Endothelial cell of umbilical vein (primary cell): ENCODE measurements at regions not wholly inside any gene's neighbourhood (a gene's known extent, or its start where the extent isn't known, plus 50 kb on each side); places are given as distances from the start of the nearest gene placed in this dataset.

Experiments
- BruUV-seq: library from RNA; stranded (reverse); fragments of 400-500 nt; replicated peaks from 2 replicates; lab custom pipeline; 2021; lab: Mats Ljungman, UMichigan
- CTCF ChIA-PET: fragments of 300-600, 350-600 bp; sonication (Branson Sonifier 250); formaldehyde crosslinking; loops from one replicate; lab custom pipeline; 2021; ENCODE audit warnings: antibody characterized with exemption, inconsistent platforms; lab: Charles Lee
- POLR2A ChIA-PET: fragments of 300-600, 350-600 bp; sonication (Branson Sonifier 250); formaldehyde crosslinking; loops from one replicate; lab custom pipeline; 2021; ENCODE audit warnings: antibody characterized with exemption, inconsistent platforms; lab: Charles Lee
- DNase-seq: peaks from one replicate; pipeline ENCODE4 v3.0.0-alpha.2; 2011; ENCODE audit warnings: low read depth, low spot score
- FAIRE-seq: peaks from 2 replicates; lab custom pipeline; 2011; peaks lifted over from hg19 to GRCh38; lab: Jason Lieb, UNC
- H2AFZ ChIP-seq: 2 replicates; pipeline ENCODE4 v1.6.0; 2012; ENCODE audit warnings: low read depth, low read length, control low read depth, inconsistent platforms
- H3K27ac ChIP-seq: 2 replicates; pipeline ENCODE4 v1.5.1; 2011; ENCODE audit warnings: low read depth, mild to moderate bottlenecking, control low read depth, low read length, moderate library complexity; ENCODE audit not compliant: insufficient read depth
- H3K27me3 ChIP-seq, 2 experiments: 2 replicates each; pipeline versions ENCODE4 v1.6.0 to v1.6.1; 2011; ENCODE audit warnings: low read length in 2 of 2, mixed read lengths in 1 of 2; ENCODE audit not compliant: control insufficient read depth in 2 of 2, insufficient read depth in 2 of 2
- H3K36me3 ChIP-seq, 2 experiments: 2 replicates in 1 of 2; 3 replicates in 1 of 2; pipeline ENCODE4 v1.5.1; 2011; ENCODE audit warnings: low read length in 2 of 2, mild to moderate bottlenecking in 1 of 2, moderate library complexity in 1 of 2; ENCODE audit not compliant: control insufficient read depth in 2 of 2, insufficient read depth in 2 of 2; ENCODE audit errors: extremely low read depth in 1 of 2
- H3K4me1 ChIP-seq: 3 replicates; pipeline ENCODE4 v1.5.1; 2011; ENCODE audit warnings: mild to moderate bottlenecking, low read length; ENCODE audit not compliant: control insufficient read depth, insufficient read depth; ENCODE audit errors: extremely low read depth
- H3K4me2 ChIP-seq: 2 replicates; pipeline ENCODE4 v1.6.1; 2011; ENCODE audit warnings: low read length, control low read depth, mixed read lengths; ENCODE audit not compliant: insufficient read depth
- H3K4me3 ChIP-seq, 3 experiments: fragments of 200-600 bp in 1 of 3; sonication (generic), shearing (Covaris generic) in 1 of 3; replicated peaks in 1 of 3; 2 replicates each; pipeline ENCODE4 v1.5.1; 2011 to 2016; ENCODE audit warnings: control low read depth in 3 of 3, low read length in 3 of 3, mild to moderate bottlenecking in 2 of 3, inconsistent platforms in 1 of 3, low read depth in 1 of 3, moderate library complexity in 1 of 3; ENCODE audit not compliant: insufficient read depth in 1 of 3
- H3K79me2 ChIP-seq: 2 replicates; pipeline ENCODE4 v1.6.0; 2012; ENCODE audit warnings: low read length, inconsistent platforms; ENCODE audit not compliant: control insufficient read depth, insufficient read depth
- H3K9ac ChIP-seq: replicated peaks from 2 replicates; pipeline ENCODE3; 2011; ENCODE audit warnings: low read length, control low read depth; ENCODE audit not compliant: insufficient read depth; ENCODE audit errors: extremely low read depth
- H3K9me1 ChIP-seq: replicated peaks from 3 replicates; pipeline ENCODE4 v1.6.0; 2011; ENCODE audit warnings: mild to moderate bottlenecking, low read length; ENCODE audit not compliant: control insufficient read depth, insufficient read depth; ENCODE audit errors: extremely low read depth
- H3K9me3 ChIP-seq: replicated peaks from 2 replicates; pipeline ENCODE4 v1.5.1; 2012; ENCODE audit warnings: low read length, inconsistent platforms; ENCODE audit not compliant: control insufficient read depth, insufficient read depth
- H4K20me1 ChIP-seq: replicated peaks from 2 replicates; pipeline ENCODE3; 2011; ENCODE audit warnings: mild to moderate bottlenecking, low read length; ENCODE audit not compliant: control insufficient read depth, insufficient read depth; ENCODE audit errors: extremely low read depth
- CTCF ChIP-seq, 2 donors: IDR thresholded peaks; 1 replicate in 1 of 2; 2 replicates in 1 of 2; pipeline ENCODE4 v1.5.1; 2011; ENCODE audit warnings: low read length in 2 of 2, mild to moderate bottlenecking in 2 of 2, moderate library complexity in 2 of 2, control low read depth in 1 of 2, inconsistent platforms in 1 of 2, low read depth in 1 of 2; ENCODE audit not compliant: insufficient read depth in 1 of 2; ENCODE audit errors: extremely low read depth in 1 of 2
- EZH2 ChIP-seq: IDR thresholded peaks from 2 replicates; pipeline ENCODE4 v1.6.1; 2012; ENCODE audit warnings: borderline replicate concordance, low read depth, mild to moderate bottlenecking, moderate library complexity, low read length, inconsistent platforms; ENCODE audit not compliant: severe bottlenecking
- FOS ChIP-seq: IDR thresholded peaks from 2 replicates; pipeline ENCODE4 v1.6.1; 2011; ENCODE audit warnings: mild to moderate bottlenecking, low read length, moderate library complexity, borderline replicate concordance; ENCODE audit not compliant: insufficient read depth
- GATA2 ChIP-seq: IDR thresholded peaks from 2 replicates; pipeline ENCODE4 v1.7.0; 2011; ENCODE audit warnings: low read depth, mild to moderate bottlenecking, moderate library complexity, mixed read lengths, low read length; ENCODE audit not compliant: insufficient read length, insufficient read depth
- JUN ChIP-seq: IDR thresholded peaks from 2 replicates; pipeline ENCODE4 v1.6.1; 2011; ENCODE audit warnings: borderline replicate concordance, low read depth; ENCODE audit not compliant: insufficient read length, insufficient read depth
- MAX ChIP-seq: IDR thresholded peaks from 2 replicates; pipeline ENCODE4 v1.6.1; 2011; ENCODE audit not compliant: insufficient read depth, insufficient read length
- MYC ChIP-seq: IDR thresholded peaks from one replicate; pipeline ENCODE4 v1.6.1; 2011; ENCODE audit warnings: mild to moderate bottlenecking, low read depth, low read length
- POLR2A ChIP-seq: IDR thresholded peaks from 2 replicates; pipeline ENCODE4 v1.6.1; 2012; ENCODE audit warnings: low read depth, mild to moderate bottlenecking, control low read depth, low read length
- POLR2AphosphoS5 ChIP-seq: IDR thresholded peaks from 2 replicates; pipeline ENCODE4 v1.6.1; 2012; ENCODE audit warnings: low read depth, mild to moderate bottlenecking, control low read depth, low read length, moderate library complexity; ENCODE audit not compliant: insufficient read depth
- dilution Hi-C: fragments of 300-500 bp; cut with MboI; formaldehyde crosslinking; loops from one replicate; pipeline ENCODE4 v1.15.0; 2019; ENCODE audit warnings: low sequenced_read_pairs; ENCODE audit not compliant: extremely low pct_ligation_motif_present
- intact Hi-C: fragments of 100-400 bp; cut with micrococcal nuclease; formaldehyde crosslinking; loops from one replicate; pipeline ENCODE4 v1.10.0; 2022

- Histone ChIP-seq H3K9me1 (no peaks in the 10 kb centered on the region), H3K27ac (no peak overlapping the region), H3K9me3 (peaks cover 4% of the 10 kb centered on the region), H3K4me2 (no peak overlapping the region), H3K36me3 (no peaks in the 10 kb centered on the region), H3K9ac (no peak overlapping the region), H2AFZ (no peak overlapping the region), H4K20me1 (no peaks in the 10 kb centered on the region), H3K79me2 (no peaks in the 10 kb centered on the region), H3K4me1 (no peaks in the 10 kb centered on the region), H3K4me3 (no peak overlapping the region), H3K27me3 (no peaks in the 10 kb centered on the region)
- ChIA-PET CTCF (no interaction called here), POLR2A (no interaction called here)
- TF ChIP-seq FOS = no peak
- no peak for TF ChIP-seq MYC
- no peak for TF ChIP-seq POLR2A
- no peak for TF ChIP-seq POLR2AphosphoS5
- no peak for TF ChIP-seq MAX
- TF ChIP-seq CTCF (IDR thresholded peaks at IDR 0.05; ENCODE audit: extremely low read depth in 1 of 2, insufficient read depth in 1 of 2, low read depth in 1 of 2, low read length in 2 of 2) = no peak
- no peak for TF ChIP-seq GATA2
- no peak for TF ChIP-seq JUN
- TF ChIP-seq EZH2 = no peak
- no peak for DNase-seq
- dilution Hi-C loops (no loop called here), intact Hi-C loops (no loop called here)
- FAIRE-seq = no peak
- BruUV-seq = no TSS peak
Observed at GRCh38 chr2:34547340-34547739, 948.2 kb upstream of the FAM98A start.
